BJ (cell line): ENCODE measurements at regions not wholly inside any gene's neighbourhood (a gene's known extent, or its start where the extent isn't known, plus 50 kb on each side); places are given as distances from the start of the nearest gene placed in this dataset.
A peak's percentile ranks its signal among the peaks of the same experiment; 100 is the strongest.

Source experiments
- CTCF ChIA-PET: fragments of 350-600 bp; formaldehyde crosslinking; extraction: SDS; loops from one replicate; lab custom pipeline; 2021; ENCODE audit warnings: antibody characterized with exemption, inconsistent platforms; lab: Yijun Ruan, JAX
- POLR2A ChIA-PET: fragments of 300-600 bp; sonication (Branson Sonifier 250); formaldehyde crosslinking; extraction: SDS; loops from one replicate; lab custom pipeline; 2021; ENCODE audit warnings: antibody characterized with exemption; lab: Charles Lee
- DNase-seq: peaks from one replicate; pipeline ENCODE4 v3.0.0-alpha.2; 2011; ENCODE audit warnings: low read depth
- H3K27me3 ChIP-seq: 2 replicates; pipeline ENCODE4 v1.6.0; 2011; ENCODE audit warnings: low read length; ENCODE audit not compliant: control insufficient read depth, insufficient read depth
- H3K36me3 ChIP-seq: 2 replicates; pipeline ENCODE4 v1.5.1; 2011; ENCODE audit warnings: low read length; ENCODE audit not compliant: control insufficient read depth, insufficient read depth
- H3K4me3 ChIP-seq: 2 replicates; pipeline ENCODE4 v1.5.1; 2011; ENCODE audit warnings: low read depth, mild to moderate bottlenecking, control low read depth, low read length
- TF ChIP-seq, protein P1 (sequence below): IDR thresholded peaks from 2 replicates; pipeline ENCODE4 v1.5.1; 2011; ENCODE audit warnings: low read depth, mild to moderate bottlenecking, control low read depth, inconsistent platforms, low read length, moderate library complexity; ENCODE audit not compliant: insufficient read depth

DNA sequence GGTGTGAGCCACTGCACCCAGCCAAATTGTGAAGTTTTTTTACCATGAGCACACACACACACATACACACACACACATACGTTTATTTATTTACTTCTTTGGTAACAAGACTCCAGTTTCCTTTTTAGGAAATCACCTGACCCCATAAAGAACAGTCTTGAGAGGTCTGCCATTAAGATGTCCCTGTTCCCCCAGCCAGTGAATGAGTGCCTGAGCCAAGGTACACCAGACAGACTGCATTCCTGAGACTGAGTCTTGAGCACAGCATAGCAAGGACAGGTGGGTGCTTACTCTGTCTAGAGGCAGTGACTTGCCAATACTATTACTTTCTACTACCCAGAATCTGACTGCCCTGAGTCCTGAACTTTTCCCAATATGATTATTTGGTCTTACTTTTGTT lies 167.2 kb upstream of the SATB2 start:
- no peak for DNase-seq
- CTCF ChIA-PET: interaction anchor here (1.9 kb wide), 1 partner anchor 8 kb away, joined by 4 read pairs; no protein-coding TSS in a partner anchor

DNA sequence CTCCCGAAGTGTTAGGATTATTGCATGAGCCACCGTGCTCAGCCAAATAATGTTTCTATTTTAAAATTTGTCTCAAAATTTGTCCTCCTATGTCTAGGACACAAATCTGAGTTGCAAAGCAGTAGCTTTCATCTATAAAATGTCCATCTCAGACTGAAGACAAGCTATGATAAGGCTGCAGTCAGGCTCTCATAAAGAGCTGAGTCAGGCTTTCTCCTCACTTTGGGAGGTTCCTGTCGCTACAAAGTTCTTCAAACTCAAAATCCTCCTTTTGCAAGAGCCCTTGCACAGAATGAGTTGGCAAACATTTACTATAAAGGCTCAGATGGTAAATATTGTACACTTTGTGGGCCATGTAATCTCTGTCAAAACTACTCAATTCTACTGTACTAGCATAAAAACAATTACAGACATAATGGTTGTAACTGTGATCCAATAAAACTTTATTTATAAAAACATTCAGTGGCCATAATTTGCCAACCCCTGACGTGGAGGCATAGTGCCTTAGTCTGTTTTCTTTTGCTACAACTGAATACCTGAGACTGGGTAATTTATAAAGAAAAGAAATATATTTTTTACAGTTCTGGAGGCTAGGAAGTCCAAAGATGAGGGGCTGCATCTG lies 154.9 kb upstream of the SATB2 start:
- Histone ChIP-seq H3K36me3 (no peaks in the 10 kb centered on the region), H3K4me3 (no peak overlapping the region), H3K27me3 (no peaks in the 10 kb centered on the region)
- ChIA-PET CTCF (no interaction called here), POLR2A (no interaction called here)
- TF ChIP-seq, protein P1, sequence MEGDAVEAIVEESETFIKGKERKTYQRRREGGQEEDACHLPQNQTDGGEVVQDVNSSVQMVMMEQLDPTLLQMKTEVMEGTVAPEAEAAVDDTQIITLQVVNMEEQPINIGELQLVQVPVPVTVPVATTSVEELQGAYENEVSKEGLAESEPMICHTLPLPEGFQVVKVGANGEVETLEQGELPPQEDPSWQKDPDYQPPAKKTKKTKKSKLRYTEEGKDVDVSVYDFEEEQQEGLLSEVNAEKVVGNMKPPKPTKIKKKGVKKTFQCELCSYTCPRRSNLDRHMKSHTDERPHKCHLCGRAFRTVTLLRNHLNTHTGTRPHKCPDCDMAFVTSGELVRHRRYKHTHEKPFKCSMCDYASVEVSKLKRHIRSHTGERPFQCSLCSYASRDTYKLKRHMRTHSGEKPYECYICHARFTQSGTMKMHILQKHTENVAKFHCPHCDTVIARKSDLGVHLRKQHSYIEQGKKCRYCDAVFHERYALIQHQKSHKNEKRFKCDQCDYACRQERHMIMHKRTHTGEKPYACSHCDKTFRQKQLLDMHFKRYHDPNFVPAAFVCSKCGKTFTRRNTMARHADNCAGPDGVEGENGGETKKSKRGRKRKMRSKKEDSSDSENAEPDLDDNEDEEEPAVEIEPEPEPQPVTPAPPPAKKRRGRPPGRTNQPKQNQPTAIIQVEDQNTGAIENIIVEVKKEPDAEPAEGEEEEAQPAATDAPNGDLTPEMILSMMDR: no peak
- no peak for DNase-seq

More for the DNA sequence above, 167.2 kb upstream of the SATB2 start:
- H3K4me3 ChIP-seq: no peak overlapping the region
- TF ChIP-seq, protein P1: no peak
- H3K36me3 ChIP-seq: no peaks in the 10 kb centered on the region
- POLR2A ChIA-PET: no interaction called here
- no peaks in the 10 kb centered on the region for H3K27me3 ChIP-seq

DNA sequence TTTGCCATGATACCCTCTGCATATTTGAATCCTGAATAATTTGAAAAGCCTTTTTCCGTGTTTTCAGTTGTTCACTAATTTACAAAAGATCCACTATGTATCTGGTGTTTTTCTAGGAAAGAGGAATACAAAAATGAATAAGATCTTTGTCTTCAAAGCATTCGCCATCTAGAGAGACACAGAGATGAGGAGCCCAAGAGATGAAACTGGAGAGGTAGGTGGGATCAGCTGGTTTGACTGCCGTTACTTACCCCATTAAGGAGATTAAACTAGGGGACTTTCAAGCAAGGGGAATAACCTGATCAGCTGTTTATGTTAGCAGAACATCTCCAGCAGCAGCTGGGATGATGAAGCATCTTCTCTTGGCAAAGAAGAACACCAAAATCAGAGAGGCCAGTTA lies 150.2 kb upstream of the SATB2 start:
- CTCF ChIA-PET: interaction anchor here (1.1 kb wide), 1 partner anchor 9 kb away, joined by 3 read pairs; no protein-coding TSS in a partner anchor
- no peak for DNase-seq
- TF ChIP-seq, protein P1: no peak
- POLR2A ChIA-PET: no interaction called here
- Histone ChIP-seq H3K27me3 (peaks cover 3% of the 10 kb centered on the region; the same call in 1 of the 2 replicates), H3K4me3 (no peak overlapping the region), H3K36me3 (no peaks in the 10 kb centered on the region)

DNA sequence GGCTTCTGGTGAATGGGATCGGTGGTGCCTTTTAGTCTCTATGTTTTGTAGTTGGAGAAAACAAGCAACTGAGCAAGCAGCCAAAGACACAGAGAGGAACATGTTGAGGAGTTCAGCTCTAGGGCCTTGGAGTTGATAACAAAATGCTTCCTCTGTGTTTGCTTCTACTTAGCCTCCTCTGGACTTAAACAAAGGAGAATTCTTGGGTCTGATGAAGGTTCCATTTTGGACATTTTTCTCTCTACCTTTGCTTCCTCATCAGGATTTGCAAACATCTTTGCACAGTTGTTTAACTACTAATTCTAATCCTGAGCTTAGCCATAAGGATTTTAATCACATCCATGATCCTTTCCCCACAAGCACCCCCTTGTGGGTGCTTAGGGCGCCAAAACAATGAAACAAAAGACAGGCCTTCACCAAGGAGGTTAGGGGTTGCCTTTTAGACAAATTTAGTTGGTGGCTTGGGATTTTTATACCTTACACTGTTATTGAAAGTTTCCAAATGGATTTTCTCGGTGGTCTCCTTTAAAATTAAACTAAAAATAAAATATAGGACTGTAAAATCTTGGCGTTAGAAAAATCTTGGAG lies 148.5 kb upstream of the SATB2 start:
- no peak for DNase-seq
- POLR2A ChIA-PET: no interaction called here
- Histone ChIP-seq H3K36me3 (no peaks in the 10 kb centered on the region), H3K4me3 (no peak overlapping the region), H3K27me3 (peaks cover 3% of the 10 kb centered on the region; the same call in 1 of the 2 replicates)
- CTCF ChIA-PET: no interaction called here
- TF ChIP-seq, protein P1: 0 out of 2 replicates have a peak, but pooled peaks have one; percentile 5

DNA sequence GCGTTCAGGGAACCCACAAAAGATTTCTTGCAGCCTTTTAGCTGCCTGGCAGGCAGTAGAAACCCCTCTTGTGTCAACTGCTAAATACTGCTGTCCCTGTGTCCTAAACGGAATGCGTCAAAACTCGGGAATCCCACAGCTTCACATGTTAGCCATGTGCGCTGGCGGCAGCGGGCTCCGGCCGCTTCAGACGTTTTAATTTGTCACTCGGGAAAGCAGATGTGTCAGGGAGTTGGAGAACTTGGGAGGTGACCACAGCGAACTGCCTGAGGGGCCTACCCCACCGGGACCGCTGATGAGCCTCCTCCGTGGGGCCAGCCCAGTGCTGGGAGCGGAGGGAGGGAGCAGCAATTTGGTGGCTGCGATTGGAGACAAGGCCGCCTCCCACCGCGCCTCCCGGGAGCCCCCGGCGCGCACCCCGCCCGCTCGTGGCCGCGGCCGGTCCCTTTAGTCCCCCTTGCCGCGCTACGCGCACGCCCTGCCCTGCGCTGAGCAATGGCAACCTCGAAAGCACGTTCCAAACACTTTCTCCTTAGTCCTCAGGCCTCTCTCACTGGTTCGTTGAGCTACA lies 146.1 kb upstream of the SATB2 start:
- Histone ChIP-seq H3K27me3 (peaks cover 3% of the 10 kb centered on the region; the same call in 1 of the 2 replicates), H3K36me3 (no peaks in the 10 kb centered on the region), H3K4me3 (no peak overlapping the region)
- TF ChIP-seq, protein P1: no peak
- ChIA-PET CTCF (no interaction called here), POLR2A (no interaction called here)
- DNase-seq: no peak
